AG04449 (cell line): ENCODE measurements at regions not wholly inside any gene's neighbourhood (a gene's known extent, or its start where the extent isn't known, plus 50 kb on each side); places are given as distances from the start of the nearest gene placed in this dataset.

Experiments
- CTCF ChIA-PET: fragments of 350-600 bp; formaldehyde crosslinking; extraction: SDS; loops from one replicate; lab custom pipeline; 2021; ENCODE audit warnings: antibody characterized with exemption; lab: Yijun Ruan, JAX
- POLR2A ChIA-PET: fragments of 400-600, 350-600 bp; formaldehyde crosslinking; extraction: SDS; loops from one replicate; lab custom pipeline; 2020; ENCODE audit warnings: antibody characterized with exemption, inconsistent platforms; lab: Yijun Ruan, JAX
- DNase-seq: peaks from one replicate; pipeline ENCODE4 v3.0.0-alpha.2; 2010; ENCODE audit warnings: low read depth, low spot score
- H3K4me3 ChIP-seq: 2 replicates; pipeline ENCODE4 v1.5.1; 2011; ENCODE audit warnings: low read depth, mild to moderate bottlenecking, control low read depth, low read length
- TF ChIP-seq, protein P1 (sequence below): IDR thresholded peaks from one replicate; pipeline ENCODE4 v1.5.1; 2011; ENCODE audit warnings: mild to moderate bottlenecking, moderate library complexity, low read length, control low read depth, inconsistent platforms; ENCODE audit not compliant: insufficient read depth; ENCODE audit errors: missing control alignments

DNA sequence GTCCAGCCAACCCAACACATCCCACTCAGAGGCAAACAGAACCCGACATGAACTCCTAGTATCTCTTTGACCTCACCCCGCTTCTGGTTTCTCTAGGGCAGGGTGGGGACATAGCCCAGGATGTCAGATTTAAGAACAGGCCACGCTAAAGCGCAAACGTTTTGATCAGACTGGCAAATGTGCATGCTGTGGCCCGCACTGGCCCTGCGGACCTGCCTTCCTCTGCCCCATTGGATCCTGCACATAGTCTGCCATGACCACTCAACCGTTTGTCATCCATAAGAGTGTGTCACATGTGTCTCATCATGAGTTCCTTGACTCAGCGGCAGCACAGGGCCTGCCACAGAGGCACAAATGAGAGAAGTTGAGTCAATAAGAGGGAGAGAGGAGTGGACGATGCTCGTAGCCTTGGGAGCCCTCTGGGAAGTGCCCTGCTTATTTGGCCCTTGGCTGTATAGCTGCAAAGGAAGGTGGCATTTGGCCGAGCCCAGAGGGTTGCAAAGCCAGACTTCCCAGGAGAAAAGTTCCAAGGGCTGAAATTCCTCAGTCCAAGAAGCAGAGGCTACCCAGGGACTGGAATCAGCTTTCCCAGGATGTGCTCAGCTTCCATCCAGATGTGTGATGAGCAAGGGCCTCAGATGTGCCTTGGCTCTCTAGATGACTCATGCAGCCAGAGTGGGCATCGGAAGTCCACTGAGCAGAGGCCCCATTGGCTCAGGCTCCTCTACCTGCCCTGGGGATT is 55.5 kb upstream of the SLCO2A1 start:
- no peak for DNase-seq
- POLR2A ChIA-PET, result no interaction called here
- no peak overlapping the region for H3K4me3 ChIP-seq
- TF ChIP-seq, protein P1, sequence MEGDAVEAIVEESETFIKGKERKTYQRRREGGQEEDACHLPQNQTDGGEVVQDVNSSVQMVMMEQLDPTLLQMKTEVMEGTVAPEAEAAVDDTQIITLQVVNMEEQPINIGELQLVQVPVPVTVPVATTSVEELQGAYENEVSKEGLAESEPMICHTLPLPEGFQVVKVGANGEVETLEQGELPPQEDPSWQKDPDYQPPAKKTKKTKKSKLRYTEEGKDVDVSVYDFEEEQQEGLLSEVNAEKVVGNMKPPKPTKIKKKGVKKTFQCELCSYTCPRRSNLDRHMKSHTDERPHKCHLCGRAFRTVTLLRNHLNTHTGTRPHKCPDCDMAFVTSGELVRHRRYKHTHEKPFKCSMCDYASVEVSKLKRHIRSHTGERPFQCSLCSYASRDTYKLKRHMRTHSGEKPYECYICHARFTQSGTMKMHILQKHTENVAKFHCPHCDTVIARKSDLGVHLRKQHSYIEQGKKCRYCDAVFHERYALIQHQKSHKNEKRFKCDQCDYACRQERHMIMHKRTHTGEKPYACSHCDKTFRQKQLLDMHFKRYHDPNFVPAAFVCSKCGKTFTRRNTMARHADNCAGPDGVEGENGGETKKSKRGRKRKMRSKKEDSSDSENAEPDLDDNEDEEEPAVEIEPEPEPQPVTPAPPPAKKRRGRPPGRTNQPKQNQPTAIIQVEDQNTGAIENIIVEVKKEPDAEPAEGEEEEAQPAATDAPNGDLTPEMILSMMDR, result no peak
- CTCF ChIA-PET, result no interaction called here

DNA sequence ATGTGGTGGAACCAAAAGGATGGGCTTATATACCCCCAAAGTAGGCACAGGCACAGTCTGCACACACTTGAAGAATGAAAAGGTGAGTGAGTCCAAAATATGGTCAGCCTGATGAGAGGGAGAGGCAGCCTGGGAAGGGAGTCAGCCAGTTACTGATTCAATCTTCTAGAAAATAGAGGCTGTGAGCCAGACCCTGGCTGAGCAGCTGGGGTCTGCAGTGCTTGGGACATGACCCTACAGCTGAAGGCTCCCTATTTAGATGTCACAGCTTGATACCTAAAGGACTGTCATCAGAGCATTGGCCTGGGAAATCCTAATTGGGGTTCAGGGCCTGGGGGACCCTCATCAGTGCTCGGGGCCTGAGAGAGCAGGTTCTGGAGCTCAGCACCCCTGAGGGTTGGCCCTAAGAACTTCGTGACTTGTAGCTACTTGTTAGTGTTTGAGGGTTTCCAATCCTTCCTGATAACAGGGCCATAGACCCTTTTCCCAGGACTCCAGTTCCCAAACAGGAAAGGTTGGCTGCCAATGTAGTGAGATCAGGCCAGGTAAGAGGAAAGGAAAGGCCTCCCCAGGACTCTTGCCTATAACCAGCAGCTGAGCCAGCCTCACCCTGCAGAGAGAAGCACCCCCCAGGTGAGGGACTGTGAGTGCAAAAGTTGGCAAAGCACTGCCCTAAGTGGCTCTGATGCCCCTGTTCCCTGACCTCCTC is 54.7 kb upstream of the SLCO2A1 start:
- no peak for DNase-seq
- ChIA-PET CTCF (no interaction called here), POLR2A (no interaction called here)
- no peak overlapping the region for H3K4me3 ChIP-seq
- TF ChIP-seq, protein P1, result no peak

DNA sequence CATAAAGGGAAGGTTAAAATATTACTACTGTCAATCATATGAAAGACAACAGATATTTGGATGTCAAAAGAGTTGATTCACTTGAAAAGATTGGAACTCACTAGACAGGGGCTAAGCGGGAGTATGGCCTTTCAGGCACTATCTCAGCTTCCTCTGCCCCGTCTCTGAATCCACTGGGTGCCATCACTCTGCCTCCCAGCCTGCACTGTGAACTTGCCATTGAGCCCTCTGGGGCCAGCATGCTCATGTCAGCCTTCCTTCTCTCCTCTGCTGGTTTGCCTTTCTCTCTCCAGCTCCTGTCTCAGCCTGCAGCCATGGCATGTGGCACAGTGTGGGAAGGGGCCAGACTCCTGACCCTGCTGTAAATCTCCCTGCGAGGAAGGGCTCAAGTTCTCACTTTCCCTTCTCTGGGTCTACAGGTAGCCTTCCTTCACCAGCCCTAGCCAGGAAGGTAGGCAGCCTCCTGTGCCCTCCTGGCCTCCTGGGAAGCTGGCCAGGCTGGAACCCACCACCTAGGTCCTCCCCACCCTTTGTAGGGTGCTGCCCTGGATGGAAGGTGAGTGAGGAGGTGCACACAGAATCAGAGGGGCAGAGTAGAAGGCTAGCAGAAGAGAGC is 54.0 kb upstream of the SLCO2A1 start:
- DNase-seq, result no peak
- ChIA-PET CTCF (no interaction called here), POLR2A (no interaction called here)
- no peak overlapping the region for H3K4me3 ChIP-seq
- TF ChIP-seq, protein P1, result no peak

DNA sequence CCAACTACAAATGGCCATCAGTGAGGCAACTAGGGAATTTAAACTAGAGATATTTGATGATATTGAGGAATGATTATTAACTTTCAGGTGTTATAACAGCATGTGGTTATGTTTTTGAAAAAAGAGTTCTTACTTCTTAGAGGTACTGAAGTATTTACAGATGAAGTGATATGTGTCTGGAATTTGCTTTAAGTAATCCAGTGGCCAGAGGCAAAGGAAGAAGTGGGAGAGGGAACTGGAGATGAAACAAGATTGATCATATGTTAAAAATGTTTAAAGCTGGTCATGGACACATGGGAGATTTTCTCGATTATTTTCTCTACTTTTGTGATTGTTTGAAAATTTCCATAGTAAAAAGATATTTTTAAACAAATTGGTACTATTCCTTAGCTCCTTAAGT is 53.3 kb upstream of the SLCO2A1 start:
- TF ChIP-seq, protein P1, result no peak
- POLR2A ChIA-PET, result no interaction called here
- CTCF ChIA-PET, result no interaction called here
- no peak overlapping the region for H3K4me3 ChIP-seq
- no peak for DNase-seq

DNA sequence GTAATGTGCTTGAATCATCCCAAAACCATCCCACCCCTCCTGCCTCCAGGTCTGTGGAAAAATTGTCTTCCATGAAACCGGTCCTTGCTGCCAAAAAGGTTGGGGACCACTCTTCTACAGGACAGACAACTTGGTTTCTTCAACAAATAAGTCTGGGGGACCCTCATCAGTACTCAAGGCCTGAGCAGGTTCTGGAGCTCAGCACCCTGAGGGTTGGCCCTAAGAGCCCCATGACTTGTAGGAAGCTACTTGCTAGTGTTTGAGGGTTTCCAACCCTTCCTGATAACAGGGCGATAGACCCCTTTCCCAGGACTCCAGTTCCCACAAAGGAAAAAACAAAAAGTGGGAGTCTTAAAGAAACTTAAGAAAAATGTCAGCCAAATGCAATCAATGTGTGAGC is 52.9 kb upstream of the SLCO2A1 start:
- POLR2A ChIA-PET, result no interaction called here
- TF ChIP-seq, protein P1, result no peak
- CTCF ChIA-PET, result interaction anchor here (1.7 kb wide), 1 partner anchor 22 kb away, joined by 7 read pairs; no protein-coding TSS in a partner anchor
- no peak overlapping the region for H3K4me3 ChIP-seq
- DNase-seq, result no peak

DNA sequence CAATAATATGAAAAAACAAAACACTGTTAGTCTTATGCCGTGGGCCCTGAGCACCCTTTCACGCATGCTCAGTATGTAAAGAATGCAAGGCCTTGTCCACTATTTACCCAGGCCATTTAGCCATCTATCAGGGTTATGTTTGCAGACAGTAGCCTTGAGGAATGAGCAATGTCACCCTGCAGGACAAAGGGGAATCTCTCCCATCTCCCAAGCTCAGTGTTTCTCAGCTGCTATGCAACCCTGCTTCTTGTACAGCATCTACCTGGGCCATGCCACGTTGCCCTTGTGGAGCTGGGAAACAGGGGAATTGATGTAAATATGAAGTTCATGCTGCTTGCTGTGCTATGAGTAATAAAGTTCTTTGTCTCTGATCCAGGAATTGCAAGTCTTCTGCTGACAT is 51.5 kb upstream of the SLCO2A1 start:
- TF ChIP-seq, protein P1, result no peak

More for the DNA sequence above, 51.5 kb upstream of the SLCO2A1 start:
- ChIA-PET POLR2A (no interaction called here), CTCF (interaction anchor here (1.7 kb wide), 1 partner anchor 21 kb away, joined by 7 read pairs; no protein-coding TSS in a partner anchor)
- DNase-seq, result no peak
- no peak overlapping the region for H3K4me3 ChIP-seq
